ENCODE measurements at regions not wholly inside any gene's neighbourhood (a gene's known extent, or its start where the extent isn't known, plus 50 kb on each side); places are given as distances from the start of the nearest gene placed in this dataset.

DNA sequence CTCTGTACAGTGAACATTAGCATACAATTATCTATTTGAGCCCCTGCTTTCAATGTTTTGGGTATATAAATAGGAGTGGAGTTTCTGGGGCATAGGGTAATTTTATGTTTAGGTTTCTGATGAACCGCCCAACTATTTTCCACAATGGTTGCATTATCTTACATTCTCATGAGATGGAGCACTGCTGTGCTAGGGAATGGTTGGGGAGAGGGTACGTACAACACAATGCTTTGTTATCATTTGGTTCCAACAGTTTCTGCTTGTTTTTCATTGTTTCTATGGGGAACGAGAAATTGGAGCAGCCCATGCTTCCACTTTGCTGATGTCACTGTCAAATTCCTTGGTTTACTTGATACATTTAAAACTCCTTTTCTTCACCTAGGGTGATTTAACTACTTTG is 1115.3 kb downstream of the REEP3 start:
- no peak overlapping the region for H3K27ac ChIP-seq
- TF ChIP-seq, protein P1, sequence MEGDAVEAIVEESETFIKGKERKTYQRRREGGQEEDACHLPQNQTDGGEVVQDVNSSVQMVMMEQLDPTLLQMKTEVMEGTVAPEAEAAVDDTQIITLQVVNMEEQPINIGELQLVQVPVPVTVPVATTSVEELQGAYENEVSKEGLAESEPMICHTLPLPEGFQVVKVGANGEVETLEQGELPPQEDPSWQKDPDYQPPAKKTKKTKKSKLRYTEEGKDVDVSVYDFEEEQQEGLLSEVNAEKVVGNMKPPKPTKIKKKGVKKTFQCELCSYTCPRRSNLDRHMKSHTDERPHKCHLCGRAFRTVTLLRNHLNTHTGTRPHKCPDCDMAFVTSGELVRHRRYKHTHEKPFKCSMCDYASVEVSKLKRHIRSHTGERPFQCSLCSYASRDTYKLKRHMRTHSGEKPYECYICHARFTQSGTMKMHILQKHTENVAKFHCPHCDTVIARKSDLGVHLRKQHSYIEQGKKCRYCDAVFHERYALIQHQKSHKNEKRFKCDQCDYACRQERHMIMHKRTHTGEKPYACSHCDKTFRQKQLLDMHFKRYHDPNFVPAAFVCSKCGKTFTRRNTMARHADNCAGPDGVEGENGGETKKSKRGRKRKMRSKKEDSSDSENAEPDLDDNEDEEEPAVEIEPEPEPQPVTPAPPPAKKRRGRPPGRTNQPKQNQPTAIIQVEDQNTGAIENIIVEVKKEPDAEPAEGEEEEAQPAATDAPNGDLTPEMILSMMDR (conservative IDR thresholded peaks at IDR 0.05), result no peak

GRCh38 chr10:64637939-64638338 is 1116.7 kb downstream of the REEP3 start:
- TF ChIP-seq, protein P1 (conservative IDR thresholded peaks at IDR 0.05), result no peak

DNA sequence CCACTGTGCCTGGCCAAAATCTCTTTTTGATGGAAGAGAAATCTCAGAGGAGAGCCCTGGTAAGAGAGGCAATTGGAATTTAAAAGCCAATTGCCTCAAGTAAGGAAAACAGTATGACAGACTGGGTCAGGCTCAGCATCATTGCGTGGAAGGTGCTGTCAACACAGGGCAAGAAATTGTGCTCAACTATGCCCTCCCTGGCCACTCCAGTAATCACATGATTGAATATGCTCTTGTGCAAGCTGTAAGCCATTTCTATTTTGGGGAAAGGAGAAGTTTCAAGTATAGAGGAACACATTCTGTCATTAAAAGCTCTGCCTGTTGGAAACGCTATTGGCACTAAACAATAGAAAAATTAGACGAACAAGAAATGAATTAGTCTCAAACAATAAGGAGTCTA is 1127.7 kb downstream of the REEP3 start:
- no peak overlapping the region for H3K27ac ChIP-seq
- TF ChIP-seq, protein P1 (conservative IDR thresholded peaks at IDR 0.05), result 0 out of 2 replicates have a peak, but pooled peaks have one; percentile 13

More at GRCh38 chr10:64637939-64638338, 1116.7 kb downstream of the REEP3 start:
- no peak overlapping the region for H3K27ac ChIP-seq

- H3K27ac ChIP-seq, result no peak overlapping the region
- TF ChIP-seq, protein P1 (conservative IDR thresholded peaks at IDR 0.05), result no peak
Observed at GRCh38 chr10:64658528-64658927, 1137.3 kb downstream of the REEP3 start.

DNA sequence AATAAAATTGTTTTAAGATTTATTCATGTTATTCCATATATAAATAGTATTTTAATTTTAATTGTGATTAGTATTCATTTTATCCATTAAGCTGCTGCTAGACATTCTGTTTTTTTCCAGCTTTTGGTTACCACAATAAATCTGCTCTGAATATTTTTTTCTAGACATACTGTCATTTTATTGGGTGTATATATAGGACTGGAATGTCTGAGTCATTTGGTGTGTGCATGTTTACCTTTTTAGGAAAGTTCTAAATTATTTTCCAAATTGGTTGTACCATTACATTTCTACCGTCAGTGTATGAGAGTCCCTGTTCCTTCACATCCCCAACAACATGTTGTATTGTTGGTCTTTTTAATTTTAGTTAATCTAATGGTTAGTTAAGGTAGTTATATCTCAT is 1138.1 kb downstream of the REEP3 start:
- no peak overlapping the region for H3K27ac ChIP-seq
- TF ChIP-seq, protein P1 (conservative IDR thresholded peaks at IDR 0.05), result no peak

DNA sequence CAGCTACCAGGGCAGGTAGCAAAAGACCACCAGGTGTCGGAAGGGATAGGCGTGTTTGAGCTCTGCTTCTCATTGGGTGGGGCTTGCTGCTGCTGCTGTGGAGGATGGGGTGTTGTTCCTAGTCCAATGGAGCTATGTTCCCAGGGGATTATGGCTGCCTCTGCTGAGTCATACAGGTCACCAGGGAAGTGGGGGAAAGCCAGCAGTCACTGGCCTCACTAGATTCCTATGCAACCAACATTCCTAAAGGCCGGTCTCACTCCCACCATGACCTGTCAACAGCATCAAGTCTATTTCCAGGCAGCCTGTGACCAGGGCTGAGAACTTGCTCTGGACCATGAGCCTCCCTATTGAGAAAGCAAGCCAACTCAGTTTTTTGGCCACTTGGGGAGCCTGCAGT is 1160.8 kb downstream of the REEP3 start:
- TF ChIP-seq, protein P1 (conservative IDR thresholded peaks at IDR 0.05), result no peak
- no peak overlapping the region for H3K27ac ChIP-seq

- TF ChIP-seq, protein P1 (conservative IDR thresholded peaks at IDR 0.05), result no peak
- no peak overlapping the region for H3K27ac ChIP-seq
Observed at GRCh38 chr10:64690194-64690593, 1169.0 kb downstream of the REEP3 start.
